ENCODE measurements at regions not wholly inside any gene's neighbourhood (a gene's known extent, or its start where the extent isn't known, plus 50 kb on each side); places are given as distances from the start of the nearest gene placed in this dataset.

- TF ChIP-seq EZH2 (IDR thresholded peaks at IDR 0.05; ENCODE audit: insufficient read depth, low read length) (no peak), CTCF (IDR thresholded peaks at IDR 0.05; ENCODE audit: insufficient read depth, low read depth, low read length) (no peak)
Measured at GRCh38 chr3:4061195-4061594, 242.0 kb upstream of the SETMAR start.

Measured in astrocyte (in vitro differentiated cells and primary cell).